Lung (tissue), 11 donors: ENCODE measurements at regions not wholly inside any gene's neighbourhood (a gene's known extent, or its start where the extent isn't known, plus 50 kb on each side); places are given as distances from the start of the nearest gene placed in this dataset.

ENCODE experiments used
- ATAC-seq: fragments of 200-7000 bp; cut with Tn5 transposase; one replicate; pipeline ENCODE4 v1.9.1; 2020; ENCODE audit warnings: moderate number of reproducible peaks; ENCODE audit not compliant: insufficient read depth, low FRiP score
- DNase-seq, 3 donors: peaks; one replicate each; pipeline ENCODE4 v3.0.0-alpha.2; 2013 to 2017
- H3K27ac ChIP-seq, 2 donors: one replicate each; pipeline ENCODE4 v1.5.1; 2013; ENCODE audit warnings: mild to moderate bottlenecking in 2 of 2, moderate library complexity in 2 of 2, control low read depth in 1 of 2, inconsistent platforms in 1 of 2, low read depth in 1 of 2, low read length in 1 of 2
- H3K27me3 ChIP-seq, 3 donors: one replicate each; pipeline ENCODE4 v1.5.1; 2013; ENCODE audit warnings: low read length in 2 of 3; ENCODE audit not compliant: control insufficient read depth in 3 of 3, insufficient read depth in 3 of 3
- H3K36me3 ChIP-seq, 4 donors: one replicate each; pipeline ENCODE4 v1.5.1; 2013; ENCODE audit warnings: low read length in 4 of 4, mild to moderate bottlenecking in 1 of 4, moderate library complexity in 1 of 4; ENCODE audit not compliant: control insufficient read depth in 4 of 4, insufficient read depth in 4 of 4
- H3K4me1 ChIP-seq, 5 donors: one replicate each; pipeline ENCODE4 v1.5.1; 2013; ENCODE audit warnings: low read length in 5 of 5, mild to moderate bottlenecking in 2 of 5, moderate library complexity in 1 of 5; ENCODE audit not compliant: control insufficient read depth in 5 of 5, insufficient read depth in 5 of 5
- H3K4me3 ChIP-seq: one replicate; pipeline ENCODE4 v1.5.1; 2013; ENCODE audit warnings: mild to moderate bottlenecking, control low read depth, moderate library complexity
- H3K9ac ChIP-seq, 2 donors: one replicate each; pipeline ENCODE4 v1.5.1; 2013; ENCODE audit warnings: low read length in 2 of 2, control low read depth in 1 of 2; ENCODE audit not compliant: insufficient read depth in 1 of 2
- H3K9me3 ChIP-seq, 4 donors: one replicate each; pipeline ENCODE4 v1.5.1; 2013; ENCODE audit warnings: low read length in 3 of 4, mild to moderate bottlenecking in 1 of 4, moderate library complexity in 1 of 4; ENCODE audit not compliant: control insufficient read depth in 4 of 4, insufficient read depth in 3 of 4
- CTCF ChIP-seq: IDR thresholded peaks from 2 replicates; pipeline ENCODE4 v1.5.1; 2012; ENCODE audit warnings: mild to moderate bottlenecking; ENCODE audit errors: control extremely low read depth, extremely low read depth
- WGBS, 2 donors: extraction: QIAGEN DNeasy Blood & Tissue Kit; methylation state at CpG; one replicate each; pipeline ENCODE4 v1.1.7; 2013; 5-methylcytosine and 5-hydroxymethylcytosine counted together
- donor health status: control.
- donor health status: control.
- donor health status: Bipolar disorder and iron deficiency.
- donor health status: healthy.
- donor health status: DM: yes; HTN: yes; CAD: no.

DNA sequence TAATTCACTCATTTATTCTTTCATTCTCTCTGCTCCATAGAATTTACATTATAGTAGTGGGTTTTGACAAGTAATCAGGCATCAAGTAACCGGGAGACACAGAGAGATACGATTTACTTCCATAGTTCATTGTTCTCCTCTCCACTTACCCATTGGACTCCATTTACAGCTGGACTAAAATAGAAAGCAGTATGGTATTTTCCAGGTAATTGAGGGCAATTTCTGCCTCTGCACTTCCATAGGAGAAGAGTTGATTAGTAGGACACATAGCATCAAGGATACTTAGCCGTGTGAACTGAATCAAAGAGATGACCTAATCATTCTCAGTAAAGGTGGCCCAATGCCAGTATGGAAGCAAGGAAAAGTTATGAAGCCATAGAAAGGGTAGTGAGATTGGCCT lies 244.4 kb downstream of the COX7C start:
- Histone ChIP-seq H3K4me3 (no peak overlapping the region), H3K27me3 (no peaks in the 10 kb centered on the region), H3K36me3 (no peaks in the 10 kb centered on the region), H3K4me1 (peaks cover 0 to 19% (median 0%) of the 10 kb centered on the region in 5 donors), H3K27ac (no peak overlapping the region), H3K9me3 (no peaks in the 10 kb centered on the region), H3K9ac (no peak overlapping the region)
- TF ChIP-seq CTCF, result no peak
- WGBS, 2 donors, result 86 to 88% methylated on average over 3 of the region's 3 CpGs
- ATAC-seq, result no peak
- DNase-seq, result no peak

DNA sequence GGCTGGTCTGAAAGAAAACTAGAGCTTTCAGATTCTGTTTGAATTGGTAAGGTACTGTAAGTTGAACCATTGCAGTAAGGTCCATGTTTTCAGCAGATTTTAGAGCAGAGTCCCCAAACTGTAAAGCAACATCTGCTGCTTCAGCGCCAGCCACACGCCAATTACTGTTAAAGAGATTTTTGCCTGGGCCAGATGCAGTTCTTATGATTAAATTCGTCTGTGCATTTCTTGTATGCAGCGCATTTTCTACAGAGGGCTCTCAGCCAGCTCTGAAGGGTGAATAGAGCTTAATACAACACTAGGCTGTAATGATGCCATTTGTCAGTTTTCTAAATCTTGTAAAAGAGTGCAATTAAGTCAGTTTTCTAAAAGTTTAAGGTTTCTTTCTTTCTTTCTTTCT lies 246.3 kb downstream of the COX7C start:
- H3K4me1 ChIP-seq, result peaks cover 0 to 19% (median 0%) of the 10 kb centered on the region in 5 donors
- no peaks in the 10 kb centered on the region for H3K9me3 ChIP-seq
- no peak overlapping the region for H3K4me3 ChIP-seq
- no peaks in the 10 kb centered on the region for H3K36me3 ChIP-seq
- no peak overlapping the region for H3K27ac ChIP-seq
- peak; percentile 32 to 82 (median 61) for DNase-seq
- H3K27me3 ChIP-seq, result no peaks in the 10 kb centered on the region
- WGBS, 2 donors, result 80 to 85% methylated on average over 4 of the region's 4 CpGs
- H3K9ac ChIP-seq, result no peak overlapping the region
- ATAC-seq, result no peak
- no peak for TF ChIP-seq CTCF

GRCh38 chr5:86865256-86865785 lies 247.6 kb downstream of the COX7C start:
- H3K27ac ChIP-seq, result no peak overlapping the region
- WGBS, 2 donors, result 60 to 68% methylated on average over 2 of the region's 2 CpGs
- no peak for TF ChIP-seq CTCF
- DNase-seq (peak in 2 of 3 donors; percentile 28 to 35), ATAC-seq (no peak)
- peaks cover 0 to 19% (median 0%) of the 10 kb centered on the region in 5 donors for H3K4me1 ChIP-seq
- no peaks in the 10 kb centered on the region for H3K36me3 ChIP-seq
- no peak overlapping the region for H3K9ac ChIP-seq
- H3K4me3 ChIP-seq, result no peak overlapping the region
- H3K27me3 ChIP-seq, result no peaks in the 10 kb centered on the region
- no peaks in the 10 kb centered on the region for H3K9me3 ChIP-seq

DNA sequence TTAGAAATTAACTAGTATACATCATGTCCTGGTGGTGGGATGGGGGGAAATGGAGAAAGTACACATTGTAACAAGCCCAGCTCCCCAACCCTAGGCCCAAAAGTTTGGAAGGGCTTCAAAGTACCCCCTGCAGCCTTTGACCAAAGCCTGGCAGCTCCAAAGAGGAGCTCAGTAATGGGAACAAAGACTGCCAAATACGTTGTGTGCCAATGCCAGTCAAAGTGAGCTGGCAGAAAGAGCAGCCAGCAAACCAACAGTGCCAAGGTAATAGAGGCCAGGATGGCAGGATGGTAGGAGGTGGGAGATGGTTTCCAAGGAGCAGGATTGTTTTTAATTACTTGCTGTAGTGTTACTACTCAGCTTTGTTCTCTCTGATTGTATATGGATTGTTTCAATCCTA lies 248.3 kb downstream of the COX7C start:
- no peak overlapping the region for H3K4me3 ChIP-seq
- H3K4me1 ChIP-seq, result peaks cover 0 to 19% (median 0%) of the 10 kb centered on the region in 5 donors
- no peak for TF ChIP-seq CTCF
- no peaks in the 10 kb centered on the region for H3K27me3 ChIP-seq
- H3K27ac ChIP-seq, result no peak overlapping the region
- no peak for DNase-seq
- ATAC-seq, result no peak
- WGBS, 2 donors, result 82 to 83% methylated on average over 1 of the region's 1 CpG
- H3K9ac ChIP-seq, result no peak overlapping the region
- no peaks in the 10 kb centered on the region for H3K9me3 ChIP-seq
- no peaks in the 10 kb centered on the region for H3K36me3 ChIP-seq
